SK-N-SH (cell line): ENCODE measurements at regions not wholly inside any gene's neighbourhood (a gene's known extent, or its start where the extent isn't known, plus 50 kb on each side); places are given as distances from the start of the nearest gene placed in this dataset.
A peak's percentile ranks its signal among the peaks of the same experiment; 100 is the strongest.

ENCODE experiments used
- CTCF ChIA-PET: fragments of 300-600, 350-600 bp; formaldehyde crosslinking; extraction: SDS; loops from one replicate; lab custom pipeline; 2021; lab: Yijun Ruan, JAX
- POLR2A ChIA-PET: fragments of 350-600 bp; sonication (Branson Sonifier 250); formaldehyde crosslinking; extraction: SDS; loops from one replicate; lab custom pipeline; 2020; ENCODE audit warnings: antibody characterized with exemption, inconsistent platforms; lab: Yijun Ruan, JAX
- DNase-seq: peaks from one replicate; pipeline ENCODE4 v3.0.0; 2012
- H2AFZ ChIP-seq: fragments of 200-600 bp; sonication (generic); 2 replicates; pipeline ENCODE4 v1.8.1; 2016; ENCODE audit warnings: antibody characterized with exemption, mild to moderate bottlenecking, low read depth
- H3F3A ChIP-seq: fragments of 200-600 bp; sonication (generic); replicated peaks from 2 replicates; pipeline ENCODE3; 2016; ENCODE audit warnings: antibody characterized with exemption, mild to moderate bottlenecking; ENCODE audit not compliant: insufficient read depth
- H3K27ac ChIP-seq, 2 experiments: fragments of 200-500 bp in 1 of 2; fragments of 200-600 bp in 1 of 2; sonication (Bioruptor generic) in 1 of 2; sonication (generic), shearing (Covaris generic) in 1 of 2; 2 replicates each; pipeline versions ENCODE4 v1.5.1 to v1.6.1; 2014 to 2016; ENCODE audit warnings: low read depth in 2 of 2, inconsistent platforms in 1 of 2, low read length in 1 of 2, mild to moderate bottlenecking in 1 of 2, mixed read lengths in 1 of 2
- H3K27me3 ChIP-seq: fragments of 200-600 bp; sonication (generic), shearing (Covaris generic); 2 replicates; pipeline ENCODE4 v1.6.1; 2016; ENCODE audit warnings: mixed run types; ENCODE audit not compliant: insufficient read depth
- H3K36me3 ChIP-seq, 2 experiments: fragments of 200-500 bp in 1 of 2; fragments of 200-600 bp in 1 of 2; sonication (Bioruptor generic) in 1 of 2; sonication (generic) in 1 of 2; replicated peaks in 1 of 2; 2 replicates each; pipeline versions ENCODE3 to v1.5.1; 2014 to 2016; ENCODE audit warnings: low read length in 1 of 2, mild to moderate bottlenecking in 1 of 2; ENCODE audit not compliant: insufficient read depth in 2 of 2, control insufficient read depth in 1 of 2
- H3K4me1 ChIP-seq, 2 experiments: fragments of 200-500 bp in 1 of 2; fragments of 200-600 bp in 1 of 2; sonication (Bioruptor generic) in 1 of 2; sonication (generic), shearing (Covaris generic) in 1 of 2; 2 replicates each; pipeline versions ENCODE4 v1.5.1 to v1.6.1; 2014 to 2016; ENCODE audit warnings: low read depth in 1 of 2, low read length in 1 of 2, mixed run types in 1 of 2; ENCODE audit not compliant: insufficient read depth in 2 of 2, control insufficient read depth in 1 of 2
- H3K4me2 ChIP-seq: fragments of 200-600 bp; sonication (generic), shearing (Covaris generic); 2 replicates; pipeline ENCODE4 v1.6.1; 2017; ENCODE audit warnings: mixed run types
- H3K4me3 ChIP-seq, 2 experiments: fragments of 200-500 bp in 1 of 2; fragments of 200-600 bp in 1 of 2; sonication (Bioruptor generic) in 1 of 2; sonication (generic), shearing (Covaris generic) in 1 of 2; 2 replicates each; pipeline versions ENCODE4 v1.5.1 to v1.8.1; 2014 to 2016; ENCODE audit warnings: low read depth in 2 of 2, inconsistent platforms in 1 of 2, low read length in 1 of 2, mild to moderate bottlenecking in 1 of 2, mixed read lengths in 1 of 2, moderate library complexity in 1 of 2
- H3K79me2 ChIP-seq: fragments of 200-600 bp; sonication (generic); 2 replicates; pipeline ENCODE4 v1.8.1; 2017; ENCODE audit warnings: mild to moderate bottlenecking; ENCODE audit not compliant: insufficient read depth
- H3K9ac ChIP-seq: fragments of 200-600 bp; sonication (generic); 2 replicates; pipeline ENCODE4 v1.6.1; 2017; ENCODE audit warnings: mixed run types
- H3K9me2 ChIP-seq: fragments of 200-600 bp; sonication (generic); 2 replicates; pipeline ENCODE4 v1.6.1; 2017; ENCODE audit warnings: mixed run types
- H3K9me3 ChIP-seq: fragments of 200-600 bp; sonication (generic); 2 replicates; pipeline ENCODE4 v1.6.1; 2017; ENCODE audit warnings: mixed run types, mild to moderate bottlenecking, moderate library complexity
- H4K20me1 ChIP-seq: fragments of 200-600 bp; sonication (generic); 2 replicates; pipeline ENCODE4 v1.6.1; 2017; ENCODE audit warnings: mild to moderate bottlenecking, mixed run types; ENCODE audit not compliant: insufficient read depth
- CHD2 ChIP-seq: fragments of 150-350 bp; IDR thresholded peaks from 2 replicates; pipeline ENCODE4 v1.6.1; 2018; ENCODE audit warnings: low read length; ENCODE audit not compliant: partially characterized antibody
- ELF1 ChIP-seq: IDR thresholded peaks from 2 replicates; pipeline ENCODE4 v1.4.0; 2012
- EP300 ChIP-seq, 2 experiments: IDR thresholded peaks; 2 replicates each; pipeline versions ENCODE4 v1.4.0 to v1.6.1; 2012; ENCODE audit warnings: borderline replicate concordance in 1 of 2, low read depth in 1 of 2, low read length in 1 of 2
- EZH2phosphoT487 ChIP-seq: fragments of 200-600 bp; sonication (generic); IDR thresholded peaks from 2 replicates; pipeline ENCODE4 v1.6.1; 2017; ENCODE audit warnings: low read depth, mixed run types, mild to moderate bottlenecking, antibody characterized with exemption, moderate library complexity, borderline replicate concordance
- FOSL2 ChIP-seq: IDR thresholded peaks from 2 replicates; pipeline ENCODE4 v1.4.0; 2012; ENCODE audit warnings: low read depth, mild to moderate bottlenecking, moderate library complexity, borderline replicate concordance
- FOXM1 ChIP-seq: IDR thresholded peaks from 2 replicates; pipeline ENCODE4 v1.4.0; 2012; ENCODE audit warnings: low read depth, mild to moderate bottlenecking
- GABPA ChIP-seq: IDR thresholded peaks from 2 replicates; pipeline ENCODE4 v1.4.0; 2012; ENCODE audit warnings: low read depth, mild to moderate bottlenecking
- GATA2 ChIP-seq: sonication (generic); formaldehyde crosslinking; IDR thresholded peaks from 2 replicates; pipeline ENCODE4 v1.5.0; 2020; ENCODE audit warnings: mild to moderate bottlenecking, missing genetic modification reagents
- MAX ChIP-seq: IDR thresholded peaks from 2 replicates; pipeline ENCODE4 v1.4.0; 2012; ENCODE audit warnings: low read depth
- NFIC ChIP-seq: IDR thresholded peaks from 2 replicates; pipeline ENCODE4 v1.4.0; 2012; ENCODE audit warnings: borderline replicate concordance
- PBX3 ChIP-seq: IDR thresholded peaks from 2 replicates; pipeline ENCODE4; 2012
- POLR2AphosphoS5 ChIP-seq: IDR thresholded peaks from 2 replicates; pipeline ENCODE4 v1.6.1; 2012; ENCODE audit warnings: low read depth, low read length
- RCOR1 ChIP-seq: fragments of 150-350 bp; IDR thresholded peaks from 2 replicates; pipeline ENCODE4 v1.6.1; 2017; ENCODE audit warnings: antibody characterized with exemption, low read length
- RXRA ChIP-seq: IDR thresholded peaks from 2 replicates; pipeline ENCODE4 v1.4.0; 2012; ENCODE audit warnings: low read depth, mild to moderate bottlenecking, borderline replicate concordance
- SIN3A ChIP-seq: IDR thresholded peaks from 2 replicates; pipeline ENCODE4 v1.6.1; 2012; ENCODE audit warnings: low read depth, mild to moderate bottlenecking, low read length, moderate library complexity, borderline replicate concordance
- SMC3 ChIP-seq: IDR thresholded peaks from 2 replicates; pipeline ENCODE4 v1.6.1; 2012; ENCODE audit warnings: low read depth, low read length, improper control_type of control experiment
- TAF1 ChIP-seq: IDR thresholded peaks from 2 replicates; pipeline ENCODE4 v1.6.1; 2012; ENCODE audit warnings: low read depth, mild to moderate bottlenecking, low read length, moderate library complexity, borderline replicate concordance
- TCF12 ChIP-seq: IDR thresholded peaks from 2 replicates; pipeline ENCODE4 v1.4.0; 2012
- USF2 ChIP-seq: fragments of 150-350 bp; IDR thresholded peaks from 2 replicates; pipeline ENCODE4 v1.6.1; 2017; ENCODE audit warnings: antibody characterized with exemption, low read length, low read depth, borderline replicate concordance
- YY1 ChIP-seq: IDR thresholded peaks from 2 replicates; pipeline ENCODE4 v1.4.0; 2012; ENCODE audit warnings: low read depth, mild to moderate bottlenecking
- ZBTB33 ChIP-seq: IDR thresholded peaks from 2 replicates; pipeline ENCODE4 v1.4.0; 2012; ENCODE audit warnings: low read depth, borderline replicate concordance
- WGBS: methylation state at CpG from one replicate; pipeline ENCODE4 v1.1.6; 2017; ENCODE audit warnings: low lambda C conversion rate; 5-methylcytosine and 5-hydroxymethylcytosine counted together

- TF ChIP-seq FOSL2 = no peak
- no peak for TF ChIP-seq MAX
- TF ChIP-seq EZH2phosphoT487 = no peak
These were observed 94.5 kb downstream of the FDX1 start (continued) for GRCh38 chr11:110524238-110524637.

- WGBS = 0% methylated on average over 1 of the region's 1 CpG
- Histone ChIP-seq H3K4me1 (peaks cover 12 to 17% of the 10 kb centered on the region in 2 experiments; a peak in 2 of 4 replicates), H3K9me3 (no peaks in the 10 kb centered on the region), H3K9me2 (no peaks in the 10 kb centered on the region), H3K9ac (no peak overlapping the region), H3F3A (no peaks in the 10 kb centered on the region), H3K27ac (peak overlapping the region in 1 of 2 experiments; percentile 71; a peak in 2 of 4 replicates), H3K4me3 (no peak overlapping the region), H3K27me3 (no peaks in the 10 kb centered on the region), H2AFZ (no peak overlapping the region), H3K36me3 (no peaks in the 10 kb centered on the region), H4K20me1 (no peaks in the 10 kb centered on the region), H3K4me2 (no peak overlapping the region; the same call in 1 of the 2 replicates), H3K79me2 (no peaks in the 10 kb centered on the region)
- CTCF ChIA-PET = no interaction called here
- POLR2A ChIA-PET = no interaction called here
- DNase-seq = no peak
- TF ChIP-seq TCF12 (peak; percentile 46), NFIC (peak; percentile 28; the same call in 1 of the 2 replicates), MAX (no peak), SIN3A (no peak)
These were observed 96.1 kb downstream of the FDX1 start for GRCh38 chr11:110525883-110526282.

GRCh38 chr11:110526323-110526722 is 96.6 kb downstream of the FDX1 start:
- H2AFZ ChIP-seq = no peak overlapping the region
- H3K79me2 ChIP-seq = no peaks in the 10 kb centered on the region
- H3K4me1 ChIP-seq = peaks cover 12 to 17% of the 10 kb centered on the region in 2 experiments; a peak in 2 of 4 replicates
- peak overlapping the region in 1 of 2 experiments; percentile 71; a peak in 2 of 4 replicates for H3K27ac ChIP-seq
- POLR2A ChIA-PET = no interaction called here
- H3K27me3 ChIP-seq = no peaks in the 10 kb centered on the region
- no peak for DNase-seq
- no peak overlapping the region for H3K4me2 ChIP-seq
- H3F3A ChIP-seq = no peaks in the 10 kb centered on the region
- no peaks in the 10 kb centered on the region for H3K9me2 ChIP-seq
- no peaks in the 10 kb centered on the region for H3K9me3 ChIP-seq
- WGBS = 62% methylated on average over 2 of the region's 2 CpGs
- CTCF ChIA-PET = no interaction called here
- no peaks in the 10 kb centered on the region for H4K20me1 ChIP-seq
- no peak overlapping the region for H3K9ac ChIP-seq
- no peaks in the 10 kb centered on the region for H3K36me3 ChIP-seq
- H3K4me3 ChIP-seq = no peak overlapping the region
- TF ChIP-seq FOSL2 (no peak), RCOR1 (no peak), POLR2AphosphoS5 (no peak), YY1 (no peak), ZBTB33 (no peak), GATA2 (CRISPR knock-in tag) (no peak), PBX3 (no peak), TAF1 (no peak), USF2 (no peak), FOXM1 (no peak), EP300 (IDR thresholded peaks at IDR 0.05; ENCODE audit: borderline replicate concordance in 1 of 2, low read depth in 1 of 2, low read length in 1 of 2) (no peak), GABPA (no peak), RXRA (no peak), SMC3 (no peak), CHD2 (no peak), ELF1 (no peak), TCF12 (no peak), EZH2phosphoT487 (no peak), MAX (no peak)
